SIG-M5 treated with dmso at 0.1 percent for 504 hours (cell line): ENCODE measurements at regions not wholly inside any gene's neighbourhood (a gene's known extent, or its start where the extent isn't known, plus 50 kb on each side); places are given as distances from the start of the nearest gene placed in this dataset.

ENCODE experiments used
- DNase-seq: peaks from one replicate; lab custom pipeline; 2025; ENCODE audit not compliant: unreplicated experiment; lab: John Stamatoyannopoulos, UW

DNA sequence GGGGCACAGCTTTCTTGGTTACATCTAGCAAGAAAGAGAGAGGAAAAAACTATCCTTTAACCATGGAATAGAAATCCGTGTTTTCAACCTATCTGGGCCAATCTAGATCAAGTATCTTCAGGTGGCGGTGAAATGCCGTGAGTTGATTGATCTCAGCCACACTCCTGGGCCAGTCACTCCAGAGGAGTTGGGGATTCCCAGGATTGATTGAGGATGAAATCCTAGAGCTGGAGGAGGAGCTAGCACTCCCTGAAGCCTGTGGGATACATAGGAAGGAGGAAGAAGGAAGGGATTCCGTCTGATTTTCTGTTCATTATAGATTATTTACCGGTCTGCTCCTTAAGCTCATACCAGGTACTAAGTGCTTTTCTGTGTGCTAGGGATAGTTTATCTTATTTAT lies 106.3 kb upstream of the ARID2 start:
- DNase-seq: no peak

GRCh38 chr12:45623940-45624339 lies 105.6 kb upstream of the ARID2 start:
- DNase-seq: no peak

DNA sequence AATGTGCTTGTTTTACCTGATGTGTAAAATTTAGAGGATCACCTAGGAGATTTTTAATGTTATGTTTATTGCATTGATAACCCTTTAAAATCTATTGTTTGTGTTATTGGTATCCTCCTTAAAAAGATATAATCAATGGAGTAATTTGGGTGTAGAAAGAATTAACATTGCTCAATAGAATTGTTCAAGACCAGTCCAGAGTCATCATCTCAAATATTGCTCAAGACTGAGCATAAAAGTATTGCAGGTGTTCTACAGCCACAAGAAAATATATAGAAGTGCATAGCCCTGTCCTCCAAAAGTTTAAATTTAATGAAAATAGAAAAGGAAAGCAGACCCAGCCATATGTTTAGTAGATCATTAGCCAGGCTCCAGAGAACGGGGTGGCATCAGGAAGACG lies 102.5 kb upstream of the ARID2 start:
- peak; percentile 19 for DNase-seq

- no peak for DNase-seq
Observed at GRCh38 chr12:45627407-45628069, 102.0 kb upstream of the ARID2 start.

GRCh38 chr12:45629292-45629691 lies 100.2 kb upstream of the ARID2 start:
- no peak for DNase-seq

- no peak for DNase-seq
Observed at GRCh38 chr12:45633733-45634132, 95.8 kb upstream of the ARID2 start.

DNA sequence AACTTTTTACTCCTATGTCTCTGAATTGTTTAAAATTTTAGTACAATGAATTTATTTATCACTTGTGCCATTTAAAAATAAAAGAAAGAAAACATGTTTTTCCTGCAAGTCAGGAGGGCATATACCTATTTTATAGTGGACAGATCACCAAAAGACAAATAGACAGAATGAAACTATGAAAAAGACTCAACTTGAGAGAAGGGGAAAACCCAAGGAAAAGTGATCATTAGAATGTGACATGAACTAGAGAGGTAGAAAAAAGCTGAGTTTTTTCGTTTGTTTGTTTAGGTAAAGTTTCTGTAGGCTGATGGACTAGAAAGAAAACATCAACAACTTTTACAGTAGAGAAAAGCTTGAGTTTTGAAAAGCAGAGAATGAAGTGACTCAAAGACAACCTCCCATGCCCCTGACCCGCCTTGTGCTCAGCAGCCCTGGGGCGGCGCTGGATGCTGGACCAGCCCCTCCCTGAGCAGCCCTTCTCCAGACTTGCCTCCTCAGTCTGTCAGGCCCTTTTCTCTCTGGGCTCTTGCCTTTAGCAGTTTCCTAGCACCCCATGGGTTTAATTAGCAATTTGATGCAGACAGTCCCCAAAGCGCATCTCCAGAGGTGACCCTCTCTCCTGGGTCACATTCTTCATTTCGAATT lies 95.1 kb upstream of the ARID2 start:
- DNase-seq: no peak

DNA sequence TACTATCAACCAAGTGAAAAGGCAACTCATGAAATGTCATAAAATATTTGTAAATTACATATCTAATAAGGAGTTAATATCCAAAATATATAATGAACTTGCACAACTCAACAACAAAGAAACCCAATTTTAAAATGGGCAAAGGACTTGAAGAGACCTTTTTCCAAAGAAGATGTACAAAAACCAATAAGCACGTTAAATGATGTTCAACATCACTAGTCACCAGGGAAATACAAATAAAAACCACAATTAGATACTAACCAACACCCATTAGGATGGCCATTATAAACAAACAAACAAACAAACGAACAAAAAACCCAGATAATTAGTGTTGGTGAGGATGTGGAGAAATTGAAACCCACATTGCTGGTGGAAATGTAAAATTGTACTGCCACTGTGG lies 92.3 kb upstream of the ARID2 start:
- no peak for DNase-seq

DNA sequence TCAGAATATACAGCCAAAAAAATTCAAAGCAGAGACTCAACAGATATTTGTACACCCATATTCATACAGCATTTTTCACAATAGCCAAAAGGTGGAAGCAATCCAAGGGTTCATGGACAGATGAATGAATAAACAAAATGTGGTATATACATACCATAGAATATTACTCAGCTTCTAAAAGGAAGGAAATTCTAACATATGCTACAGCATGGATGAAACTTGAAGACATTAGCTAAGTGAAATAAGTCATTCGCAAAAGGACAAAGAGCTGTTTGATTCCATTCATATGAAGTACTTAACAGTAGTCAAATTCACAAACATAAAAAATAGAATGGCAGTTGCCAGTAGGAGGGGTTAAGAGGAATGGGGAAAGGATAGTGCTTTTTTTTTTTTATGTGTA lies 91.8 kb upstream of the ARID2 start:
- no peak for DNase-seq

GRCh38 chr12:45638386-45638785 lies 91.1 kb upstream of the ARID2 start:
- DNase-seq: no peak

- peak; percentile 97 for DNase-seq
Observed at GRCh38 chr12:45644541-45644940, 85.0 kb upstream of the ARID2 start.

DNA sequence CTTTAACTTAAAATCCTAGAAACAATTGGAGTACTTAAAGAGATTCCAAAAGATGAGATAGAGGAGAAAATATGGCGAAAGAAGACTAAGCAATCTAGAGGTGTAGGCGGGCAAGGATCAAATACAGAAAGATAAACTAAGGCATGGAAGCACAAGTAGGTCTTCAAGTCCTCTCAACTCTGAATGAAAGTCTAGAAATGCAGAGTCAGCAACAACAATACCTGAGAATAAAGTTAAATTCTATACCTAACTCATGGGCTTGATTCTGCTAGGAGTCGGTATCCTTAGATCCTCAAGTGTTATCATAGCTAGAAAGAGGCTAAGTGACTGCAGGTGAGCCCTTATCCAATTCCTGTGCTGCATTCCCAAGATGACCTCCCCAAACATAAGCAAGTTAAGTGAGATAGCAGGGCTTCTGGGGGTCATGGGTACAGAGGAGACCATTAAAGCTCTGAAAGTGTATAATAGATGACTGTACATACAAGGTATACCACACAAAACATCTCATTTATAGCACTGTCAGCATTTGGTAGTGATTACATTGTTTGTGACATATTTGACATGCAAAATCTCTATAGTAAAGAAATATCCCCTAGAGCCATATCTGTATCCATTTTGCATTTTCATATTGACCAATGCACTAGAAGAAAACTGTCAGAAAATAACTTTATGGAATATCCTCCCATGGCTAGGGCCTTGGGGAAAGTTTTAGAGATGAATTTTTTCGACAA lies 82.5 kb upstream of the ARID2 start:
- no peak for DNase-seq

GRCh38 chr12:45648070-45648469 lies 81.4 kb upstream of the ARID2 start:
- no peak for DNase-seq

DNA sequence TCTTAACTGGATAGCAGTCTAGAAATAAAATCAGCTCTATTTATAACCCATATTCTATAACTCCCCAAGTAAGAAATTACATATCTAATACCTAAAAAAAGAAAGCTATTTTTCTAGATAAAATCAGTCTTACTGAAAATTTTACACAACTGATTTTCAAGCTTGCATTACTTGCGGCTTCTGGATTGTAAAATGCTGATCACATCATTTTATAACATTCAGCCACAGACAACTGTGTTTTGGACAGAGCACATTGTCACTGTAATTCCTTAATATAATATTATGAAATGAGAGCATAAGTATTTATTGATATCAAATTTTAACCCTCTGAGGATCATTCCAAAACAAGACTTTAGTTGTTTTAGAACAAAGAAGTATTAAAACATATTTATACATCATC lies 78.5 kb upstream of the ARID2 start:
- DNase-seq: no peak

GRCh38 chr12:45654002-45654665 lies 75.4 kb upstream of the ARID2 start:
- no peak for DNase-seq

- peak; percentile 29 for DNase-seq
Observed at GRCh38 chr12:45655186-45655585, 74.3 kb upstream of the ARID2 start.

DNA sequence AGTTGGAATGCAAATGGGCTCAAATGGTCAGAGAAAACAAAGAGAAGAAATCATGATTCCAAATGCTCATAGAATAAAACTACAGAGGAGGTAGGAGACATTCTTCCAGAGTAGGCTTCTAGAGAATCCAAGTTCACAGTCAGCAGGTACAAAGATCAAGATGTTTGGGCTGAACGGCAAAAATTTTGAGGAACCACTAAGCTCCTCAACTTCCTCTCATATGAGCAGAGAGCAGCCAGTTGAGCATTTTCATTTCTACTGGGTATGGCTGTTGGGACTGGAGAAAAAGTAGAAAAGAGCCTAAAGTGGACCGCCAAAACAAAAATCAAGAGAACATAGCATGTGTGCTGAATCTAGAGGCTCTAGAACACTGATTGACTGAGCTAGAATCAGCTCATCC lies 73.8 kb upstream of the ARID2 start:
- peak; percentile 40 for DNase-seq

- peak; percentile 58 for DNase-seq
Observed at GRCh38 chr12:45658020-45658419, 71.5 kb upstream of the ARID2 start.

GRCh38 chr12:45660330-45660729 lies 69.2 kb upstream of the ARID2 start:
- DNase-seq: no peak

DNA sequence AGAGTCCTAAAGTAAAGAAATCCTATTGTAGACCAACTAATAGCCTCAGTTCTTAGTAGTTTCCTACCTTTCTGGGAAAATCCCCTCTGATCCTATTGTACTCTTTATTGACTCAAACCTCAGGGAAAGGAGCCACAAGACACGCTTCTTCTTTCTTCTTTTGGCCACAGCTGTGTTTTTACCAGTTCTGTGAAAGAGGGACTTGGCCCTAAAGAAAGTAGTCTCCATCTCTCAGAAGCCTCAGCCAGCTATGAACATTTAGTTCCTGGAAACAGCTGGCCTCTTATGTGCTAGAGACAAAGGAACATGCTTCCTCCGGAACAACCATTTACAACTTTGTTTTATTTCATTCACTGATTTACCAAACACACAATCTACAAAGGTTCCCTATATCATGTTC lies 66.1 kb upstream of the ARID2 start:
- DNase-seq: no peak

DNA sequence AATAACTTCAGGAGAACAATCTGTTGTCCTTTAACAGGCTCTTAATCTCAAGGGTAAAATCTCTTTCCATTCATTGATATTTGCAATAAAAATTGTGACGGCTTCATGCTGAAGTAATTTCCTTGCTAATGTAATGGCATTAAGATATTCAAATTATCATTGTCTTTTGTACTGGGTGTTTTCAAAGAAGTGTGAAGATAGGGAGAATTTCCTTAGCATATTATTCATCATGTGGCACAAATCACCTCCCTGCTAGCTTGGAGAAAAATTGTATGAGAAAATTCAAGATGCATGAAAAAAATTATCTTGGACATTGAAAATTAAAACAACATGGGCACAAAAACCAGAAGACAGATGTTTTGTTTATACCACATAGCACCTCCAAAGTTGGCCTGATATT lies 63.6 kb upstream of the ARID2 start:
- no peak for DNase-seq

DNA sequence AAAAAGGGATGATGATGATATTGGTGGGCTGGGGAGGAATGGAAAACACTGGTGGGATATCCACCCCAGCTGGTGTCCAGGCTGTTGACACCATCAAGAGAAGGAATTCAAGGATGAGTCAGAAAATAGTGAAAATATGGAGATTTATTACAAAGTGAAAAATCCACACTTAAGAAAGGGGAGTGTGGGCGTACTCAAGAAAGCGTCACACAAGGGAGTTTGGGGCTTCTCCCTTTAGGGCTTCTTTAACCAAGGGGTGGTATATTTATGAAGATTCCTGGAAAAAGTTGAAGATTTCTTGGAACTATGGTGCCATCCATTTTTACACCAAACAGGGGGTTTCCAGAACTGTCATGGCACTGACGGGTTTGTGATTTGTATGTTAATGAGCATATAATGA lies 63.1 kb upstream of the ARID2 start:
- DNase-seq: no peak
